GM21423 (cell line): ENCODE measurements at regions not wholly inside any gene's neighbourhood (a gene's known extent, or its start where the extent isn't known, plus 50 kb on each side); places are given as distances from the start of the nearest gene placed in this dataset.

Source experiments
- ATAC-seq: cut with Tn5 transposase; IDR thresholded peaks from one replicate; pipeline ENCODE4 v1.9.1; 2021; ENCODE audit warnings: mild to moderate bottlenecking, moderate library complexity; ENCODE audit not compliant: unreplicated experiment

- ATAC-seq: no peak
Measured at GRCh38 chr4:126697748-126698147, 935.0 kb upstream of the INTU start.

DNA sequence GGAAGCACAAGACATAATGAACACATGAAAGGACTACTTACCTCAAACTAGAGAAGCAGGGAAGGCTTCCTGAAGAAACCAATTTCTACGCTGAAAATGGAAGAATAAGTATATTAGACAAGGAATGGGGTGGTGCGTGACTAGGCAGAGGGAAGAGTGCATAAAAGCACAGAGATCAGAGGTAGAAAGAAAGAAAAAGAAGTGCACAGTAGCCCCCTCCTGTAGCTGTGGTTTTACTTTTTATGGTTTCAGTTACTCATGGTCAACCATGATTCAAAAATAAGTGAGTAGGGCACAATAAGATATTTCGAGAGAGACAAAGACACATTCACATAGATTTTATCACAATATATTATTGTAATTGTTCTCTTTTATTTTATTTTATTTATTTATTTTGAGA, 934.5 kb upstream of the INTU start:
- no peak for ATAC-seq

- ATAC-seq: no peak
Measured at GRCh38 chr4:126701756-126702155, 931.0 kb upstream of the INTU start.

DNA sequence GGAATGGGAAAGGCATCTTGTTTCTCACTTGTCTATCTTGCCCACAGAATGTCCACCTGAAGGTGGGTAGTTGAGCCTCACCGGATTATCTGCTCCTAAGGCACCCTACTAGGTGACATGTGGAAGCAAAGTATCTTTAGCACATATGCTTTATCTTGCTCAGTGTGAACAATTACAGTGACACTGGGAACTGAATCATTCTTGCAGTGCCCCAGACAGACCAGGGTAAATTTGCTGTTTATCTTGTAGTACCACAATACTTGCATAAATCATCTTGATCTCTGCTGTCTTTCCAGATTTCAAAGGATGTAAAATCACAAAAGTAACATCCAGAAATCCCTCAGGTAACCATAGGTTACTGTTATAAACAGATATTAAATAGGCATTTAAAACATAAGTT, 930.0 kb upstream of the INTU start:
- ATAC-seq: no peak

DNA sequence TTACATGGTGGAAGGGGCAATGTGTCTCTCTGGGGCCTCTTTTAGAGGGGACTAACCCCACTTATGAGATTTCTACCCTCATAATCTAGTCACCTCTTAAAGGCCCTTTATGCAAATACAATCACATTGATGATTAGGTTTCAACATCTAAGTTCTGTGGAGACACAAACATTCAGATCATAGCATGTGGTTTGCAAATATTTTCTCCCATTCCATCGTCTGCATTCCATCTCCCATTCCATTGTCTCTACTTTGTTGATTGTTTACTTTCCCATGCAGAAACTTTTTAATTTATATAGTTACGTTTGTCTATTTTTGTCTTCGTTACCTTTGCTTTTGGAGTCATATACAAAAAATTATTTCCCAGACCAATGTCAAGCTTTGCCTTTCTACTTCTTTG, 927.5 kb upstream of the INTU start:
- ATAC-seq: no peak

GRCh38 chr4:126708716-126709115, 924.0 kb upstream of the INTU start:
- ATAC-seq: no peak

- no peak for ATAC-seq
Measured at GRCh38 chr4:126710935-126711334, 921.8 kb upstream of the INTU start.

DNA sequence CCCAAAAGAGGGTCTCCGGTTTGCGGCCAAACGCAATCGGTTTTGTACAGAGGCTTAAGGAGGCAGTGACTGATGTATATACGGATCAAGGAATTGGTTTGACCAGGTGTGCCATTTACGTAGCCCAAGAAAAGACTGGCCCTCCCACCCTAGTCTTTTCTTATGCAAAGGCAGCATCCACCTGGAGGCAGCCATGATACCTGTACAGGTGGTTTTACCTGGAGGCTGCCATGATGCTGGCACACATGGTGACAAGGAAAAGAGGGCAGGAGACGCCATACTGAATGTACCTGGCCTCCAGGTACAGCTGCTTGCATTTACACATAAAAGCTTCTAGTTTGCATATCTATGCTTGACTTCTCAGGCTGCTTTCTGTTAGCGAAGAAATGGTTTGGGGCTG, 917.7 kb upstream of the INTU start:
- no peak for ATAC-seq

DNA sequence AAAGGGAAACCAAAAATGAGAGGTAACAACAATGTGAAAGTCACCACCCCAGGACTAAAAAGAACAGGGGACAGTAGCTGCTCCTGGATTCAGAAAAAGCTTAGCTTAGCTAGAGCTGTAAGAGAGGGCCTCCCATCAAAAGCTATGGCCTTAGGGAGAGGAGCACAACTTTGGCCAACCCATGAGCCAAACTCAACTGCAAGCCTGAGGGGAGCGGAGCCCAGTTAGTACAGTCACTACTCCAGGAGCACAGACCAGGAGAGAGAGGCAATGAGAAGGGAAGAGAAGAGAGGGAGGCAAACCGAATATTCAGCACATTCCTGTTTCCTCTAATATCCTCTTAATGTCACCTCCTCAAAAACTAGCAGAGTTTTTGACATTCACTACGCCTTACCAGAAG, 917.1 kb upstream of the INTU start:
- ATAC-seq: no peak

GRCh38 chr4:126718136-126718535, 914.6 kb upstream of the INTU start:
- no peak for ATAC-seq

DNA sequence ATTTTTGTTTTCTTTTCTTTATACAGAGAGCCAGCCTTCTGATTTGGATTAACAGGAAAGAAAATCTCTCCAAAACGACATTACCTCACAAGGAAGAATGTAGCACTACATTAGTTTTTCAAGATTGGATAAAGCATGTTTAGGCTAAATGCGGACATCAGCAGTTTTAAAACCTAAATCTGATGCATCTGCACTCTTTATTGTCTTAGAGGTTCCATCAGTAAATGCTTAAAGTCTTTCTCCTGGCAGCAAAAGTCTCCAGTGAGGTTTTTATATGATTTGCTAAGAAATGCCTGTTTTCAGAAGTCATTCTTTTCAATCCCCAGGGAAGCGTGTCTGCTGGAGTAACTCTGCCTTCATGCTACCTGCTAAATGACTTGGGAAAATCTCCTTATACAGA, 912.9 kb upstream of the INTU start:
- ATAC-seq: no peak

DNA sequence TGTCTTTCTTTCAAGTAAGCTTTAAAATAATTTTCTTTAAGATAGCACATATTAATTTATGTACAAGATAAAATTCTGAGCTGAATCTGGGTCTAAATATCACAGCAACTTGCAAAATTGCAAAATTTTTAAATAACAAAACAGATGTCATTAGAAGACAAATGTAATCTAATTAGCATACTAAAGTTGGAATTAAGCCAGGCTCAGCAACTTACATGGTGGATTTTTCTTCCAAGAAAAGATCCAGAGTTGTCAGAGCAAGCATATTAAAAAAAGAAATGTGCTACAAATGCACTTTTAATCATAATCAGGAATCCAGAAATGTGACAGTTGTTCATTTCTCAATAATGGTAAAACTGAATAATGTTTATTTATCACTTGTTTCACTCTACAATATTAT, 906.9 kb upstream of the INTU start:
- no peak for ATAC-seq

DNA sequence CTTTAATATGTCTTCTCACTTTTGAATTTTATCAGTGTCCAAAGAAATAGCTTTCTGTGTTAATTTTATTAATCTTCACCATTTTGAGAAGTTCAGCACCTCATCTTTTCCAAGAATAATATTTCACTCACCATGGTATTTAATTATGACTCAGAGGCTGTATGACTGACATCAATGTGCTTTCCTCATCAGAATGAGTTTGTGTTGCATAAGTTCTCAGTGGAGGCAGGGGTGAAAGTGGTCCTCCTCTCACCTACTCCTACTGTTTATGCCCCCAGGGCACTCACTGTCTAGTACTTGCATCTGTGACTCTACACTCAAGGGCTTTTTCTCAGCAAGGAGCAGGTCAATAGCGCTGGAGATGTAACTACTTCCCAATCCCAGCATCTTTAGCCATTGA, 905.3 kb upstream of the INTU start:
- no peak for ATAC-seq

DNA sequence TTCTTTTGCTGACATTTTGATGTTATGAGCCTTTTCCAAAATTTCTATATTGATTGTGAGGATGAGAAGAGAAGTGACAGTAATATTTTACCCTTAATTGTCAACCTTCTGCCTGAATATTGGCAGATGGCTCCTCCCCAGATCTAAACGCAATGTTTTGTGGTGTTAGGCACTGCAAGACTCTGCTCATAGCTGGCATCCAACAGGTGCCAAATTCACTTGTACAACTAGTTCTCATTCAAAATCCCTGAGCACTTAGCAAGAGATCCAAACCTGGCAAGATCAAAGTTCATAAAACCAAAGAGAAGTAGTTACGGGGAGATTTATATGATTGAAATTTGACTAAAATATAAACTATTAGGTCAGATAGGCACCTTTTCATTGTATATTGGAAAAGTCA, 901.7 kb upstream of the INTU start:
- ATAC-seq: no peak

GRCh38 chr4:126733301-126733700, 899.5 kb upstream of the INTU start:
- ATAC-seq: no peak

DNA sequence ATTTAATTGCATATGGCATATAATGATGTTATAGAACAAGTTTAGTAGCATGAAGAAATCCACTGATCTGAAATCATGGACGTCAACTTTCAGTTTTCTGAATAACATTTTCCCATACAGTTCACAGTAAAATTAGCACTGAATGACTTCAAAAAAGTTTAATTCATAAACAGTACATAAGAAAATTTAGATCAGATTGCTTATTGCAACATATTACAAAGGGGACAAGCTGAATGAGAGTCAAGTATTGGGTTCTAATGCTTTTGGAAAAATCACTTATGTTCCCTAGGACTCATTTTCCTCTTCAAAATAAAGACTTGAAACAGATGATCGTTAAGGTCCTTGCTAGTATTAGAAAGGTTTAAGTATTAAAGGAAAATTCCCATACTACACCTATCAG, 898.3 kb upstream of the INTU start:
- no peak for ATAC-seq

- ATAC-seq: no peak
Measured at GRCh38 chr4:126735294-126736132, 897.2 kb upstream of the INTU start.

- ATAC-seq: no peak
Measured at GRCh38 chr4:126736133-126736518, 896.6 kb upstream of the INTU start.

DNA sequence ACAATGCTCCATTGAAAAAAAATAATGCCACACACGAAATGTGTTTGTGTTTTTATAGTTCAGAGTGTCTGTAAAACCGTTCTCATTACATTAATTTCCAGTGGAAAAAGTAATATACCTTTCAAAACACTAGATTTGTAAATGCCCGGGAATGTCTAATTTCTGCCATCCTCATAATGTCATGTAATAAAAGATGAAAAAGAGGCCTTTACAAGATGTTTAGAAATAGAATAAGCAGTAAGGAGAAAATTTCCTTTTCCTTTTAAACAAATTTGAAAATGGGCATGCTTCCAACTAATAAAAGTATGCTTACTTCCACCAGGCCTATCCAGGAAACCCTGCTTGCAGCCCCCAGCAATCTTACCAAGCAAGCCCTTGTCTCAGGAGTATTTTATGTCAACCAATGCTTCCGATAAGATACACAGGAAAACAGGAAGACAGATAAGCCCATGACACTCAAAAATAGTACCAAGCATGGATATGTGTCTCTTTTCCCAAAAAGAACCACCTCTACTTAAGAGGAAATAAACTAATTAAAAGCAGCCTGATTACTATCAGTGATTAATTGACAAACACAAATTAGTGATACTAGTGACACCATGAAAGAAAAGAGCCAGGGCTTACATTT, 894.7 kb upstream of the INTU start:
- no peak for ATAC-seq

- ATAC-seq: no peak
Measured at GRCh38 chr4:126738527-126738923, 894.2 kb upstream of the INTU start.

GRCh38 chr4:126738926-126739325, 893.8 kb upstream of the INTU start:
- no peak for ATAC-seq

- no peak for ATAC-seq
Measured at GRCh38 chr4:126740687-126741086, 892.1 kb upstream of the INTU start.

DNA sequence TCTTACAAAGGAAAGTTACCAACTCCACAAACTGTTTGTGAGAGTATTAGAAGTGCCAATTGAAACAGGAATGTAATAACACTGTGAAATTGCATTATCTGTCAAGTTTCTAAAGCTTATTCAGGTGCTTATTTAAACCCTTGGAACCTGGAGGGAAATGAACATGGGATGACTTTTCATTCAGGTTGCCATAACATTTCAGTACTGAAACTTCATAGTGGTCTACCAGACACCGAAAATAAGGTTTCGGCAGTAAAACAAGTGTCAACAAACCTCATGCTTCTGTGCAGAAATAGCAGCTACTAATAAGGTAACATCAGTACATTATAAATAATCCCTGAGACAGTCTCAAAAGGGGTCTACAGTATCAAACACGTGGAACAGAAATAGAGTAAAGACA, 890.7 kb upstream of the INTU start:
- ATAC-seq: no peak
